Small intestine (tissue), 7 donors: ENCODE measurements at regions not wholly inside any gene's neighbourhood (a gene's known extent, or its start where the extent isn't known, plus 50 kb on each side); places are given as distances from the start of the nearest gene placed in this dataset.

Experiments used
- DNase-seq, 2 donors: peaks; one replicate each; pipeline versions ENCODE4 v3.0.0 to v3.0.0-alpha.2; 2013
- FAIRE-seq: peaks from 2 replicates; lab custom pipeline; 2012; peaks lifted over from hg19 to GRCh38; lab: Jason Lieb, UNC
- H3K27ac ChIP-seq, 3 donors: one replicate each; pipeline ENCODE4 v1.5.1; 2013; ENCODE audit warnings: low read length in 2 of 3, mild to moderate bottlenecking in 2 of 3, control low read depth in 1 of 3, inconsistent platforms in 1 of 3, low read depth in 1 of 3, moderate library complexity in 1 of 3
- H3K27me3 ChIP-seq, 3 donors: one replicate each; pipeline ENCODE4 v1.6.1; 2013; ENCODE audit warnings: low read length in 3 of 3, inconsistent platforms in 1 of 3; ENCODE audit not compliant: control insufficient read depth in 3 of 3, insufficient read depth in 3 of 3
- H3K36me3 ChIP-seq, 3 donors: one replicate each; pipeline ENCODE4 v1.6.1; 2013; ENCODE audit warnings: low read length in 3 of 3, inconsistent platforms in 1 of 3, low read depth in 1 of 3, mild to moderate bottlenecking in 1 of 3, moderate library complexity in 1 of 3; ENCODE audit not compliant: control insufficient read depth in 3 of 3, insufficient read depth in 2 of 3
- H3K4me1 ChIP-seq, 3 donors: one replicate each; pipeline ENCODE4 v1.6.1; 2013; ENCODE audit warnings: low read length in 2 of 3, inconsistent platforms in 1 of 3, low read depth in 1 of 3, mild to moderate bottlenecking in 1 of 3, moderate library complexity in 1 of 3; ENCODE audit not compliant: control insufficient read depth in 3 of 3, insufficient read depth in 2 of 3
- H3K4me3 ChIP-seq, 3 donors: one replicate each; pipeline ENCODE4 v1.5.1; 2013; ENCODE audit warnings: low read length in 3 of 3, control low read depth in 1 of 3, inconsistent platforms in 1 of 3, low read depth in 1 of 3, mild to moderate bottlenecking in 1 of 3, moderate library complexity in 1 of 3
- H3K9me3 ChIP-seq, 2 donors: one replicate each; pipeline ENCODE4 v1.6.1; 2013; ENCODE audit warnings: low read depth in 1 of 2, low read length in 1 of 2; ENCODE audit not compliant: control insufficient read depth in 2 of 2, insufficient read depth in 1 of 2
- WGBS, 3 donors: extraction: QIAGEN DNeasy Blood & Tissue Kit; methylation state at CpG; one replicate each; pipeline ENCODE4 v1.1.7; 2013; 5-methylcytosine and 5-hydroxymethylcytosine counted together
- donor health status: healthy with polysubstance abuse.
- donor health status: control.
- donor health status: control.
- donor health status: Bipolar disorder and iron deficiency.
- donor health status: healthy.

- 69 to 82% (median 78%) methylated on average over 15 of the region's 15 CpGs for WGBS, 3 donors
- Histone ChIP-seq H3K27me3 (no peaks in the 10 kb centered on the region), H3K4me1 (peaks cover 0 to 8% (median 0%) of the 10 kb centered on the region in 3 donors), H3K36me3 (no peaks in the 10 kb centered on the region), H3K4me3 (no peak overlapping the region), H3K9me3 (no peaks in the 10 kb centered on the region), H3K27ac (no peak overlapping the region)
- no peak for FAIRE-seq
- no peak for DNase-seq
Observed at GRCh38 chr13:30019648-30020626, 169.5 kb upstream of the UBL3 start.

- Histone ChIP-seq H3K4me1 (peaks cover 0 to 4% (median 0%) of the 10 kb centered on the region in 3 donors), H3K27me3 (peaks cover 0 to 2% (median 0%) of the 10 kb centered on the region in 3 donors), H3K4me3 (no peak overlapping the region), H3K27ac (no peak overlapping the region), H3K9me3 (peaks cover 0 to under 1% of the 10 kb centered on the region in 2 donors), H3K36me3 (no peaks in the 10 kb centered on the region)
- WGBS, 3 donors: 76 to 82% (median 80%) methylated on average over 4 of the region's 4 CpGs
- DNase-seq (no peak), FAIRE-seq (no peak)
Observed at GRCh38 chr13:30017880-30018279, 167.5 kb upstream of the UBL3 start.

GRCh38 chr13:30016398-30016797 is 166.0 kb upstream of the UBL3 start:
- H3K4me3 ChIP-seq: no peak overlapping the region
- H3K27me3 ChIP-seq: peaks cover 0 to 2% (median 0%) of the 10 kb centered on the region in 3 donors
- no peaks in the 10 kb centered on the region for H3K4me1 ChIP-seq
- no peak for DNase-seq
- H3K9me3 ChIP-seq: peaks cover 0 to 3% of the 10 kb centered on the region in 2 donors
- H3K36me3 ChIP-seq: no peaks in the 10 kb centered on the region
- WGBS, 3 donors: 68 to 77% (median 68%) methylated on average over 5 of the region's 5 CpGs
- H3K27ac ChIP-seq: no peak overlapping the region
- no peak for FAIRE-seq

- WGBS, 3 donors: 91 to 100% (median 98%) methylated on average over 1 of the region's 1 CpG
- FAIRE-seq: no peak
Observed at GRCh38 chr13:30009411-30009810, 159.0 kb upstream of the UBL3 start.

GRCh38 chr13:30006246-30006645 is 155.8 kb upstream of the UBL3 start:
- Histone ChIP-seq H3K36me3 (no peaks in the 10 kb centered on the region), H3K9me3 (no peaks in the 10 kb centered on the region), H3K4me3 (no peak overlapping the region), H3K4me1 (no peaks in the 10 kb centered on the region), H3K27me3 (no peaks in the 10 kb centered on the region), H3K27ac (no peak overlapping the region)
- DNase-seq (no peak), FAIRE-seq (no peak)
- 27 to 56% (median 38%) methylated on average over 1 of the region's 1 CpG for WGBS, 3 donors

More at GRCh38 chr13:30009411-30009810, 159.0 kb upstream of the UBL3 start:
- Histone ChIP-seq H3K4me1 (no peaks in the 10 kb centered on the region), H3K27me3 (peaks cover 0 to 2% (median 0%) of the 10 kb centered on the region in 3 donors), H3K9me3 (peaks cover 0 to 3% of the 10 kb centered on the region in 2 donors), H3K36me3 (no peaks in the 10 kb centered on the region), H3K27ac (no peak overlapping the region), H3K4me3 (no peak overlapping the region)
- no peak for DNase-seq

GRCh38 chr13:30004204-30004603 is 153.8 kb upstream of the UBL3 start:
- FAIRE-seq (no peak), DNase-seq (no peak)
- no peaks in the 10 kb centered on the region for H3K36me3 ChIP-seq
- H3K4me3 ChIP-seq: no peak overlapping the region
- no peaks in the 10 kb centered on the region for H3K4me1 ChIP-seq
- H3K27me3 ChIP-seq: no peaks in the 10 kb centered on the region
- no peaks in the 10 kb centered on the region for H3K9me3 ChIP-seq
- no peak overlapping the region for H3K27ac ChIP-seq

- no peak overlapping the region for H3K4me3 ChIP-seq
Observed at GRCh38 chr13:30002577-30002976, 152.2 kb upstream of the UBL3 start.

GRCh38 chr13:30000370-30000765 is 150.0 kb upstream of the UBL3 start:
- Histone ChIP-seq H3K9me3 (no peaks in the 10 kb centered on the region), H3K4me3 (no peak overlapping the region), H3K36me3 (no peaks in the 10 kb centered on the region), H3K4me1 (no peaks in the 10 kb centered on the region), H3K27ac (no peak overlapping the region), H3K27me3 (no peaks in the 10 kb centered on the region)
- 79 to 88% (median 83%) methylated on average over 11 of the region's 11 CpGs for WGBS, 3 donors
- DNase-seq: no peak
- no peak for FAIRE-seq

More at GRCh38 chr13:30002577-30002976, 152.2 kb upstream of the UBL3 start:
- H3K9me3 ChIP-seq: no peaks in the 10 kb centered on the region
- 35 to 59% (median 39%) methylated on average over 1 of the region's 1 CpG for WGBS, 3 donors
- H3K27ac ChIP-seq: no peak overlapping the region
- FAIRE-seq (no peak), DNase-seq (no peak)
- H3K4me1 ChIP-seq: no peaks in the 10 kb centered on the region
- no peaks in the 10 kb centered on the region for H3K27me3 ChIP-seq
- no peaks in the 10 kb centered on the region for H3K36me3 ChIP-seq
